ENCODE measurements at regions not wholly inside any gene's neighbourhood (a gene's known extent, or its start where the extent isn't known, plus 50 kb on each side); places are given as distances from the start of the nearest gene placed in this dataset.

GRCh38 chr21:22476214-22476613, 1478.0 kb downstream of the NCAM2 start:
- H3K27me3 ChIP-seq (ENCODE audit: insufficient read depth, low read length) = no peaks in the 10 kb centered on the region
- no peaks in the 10 kb centered on the region for H3K9me2 ChIP-seq (ENCODE audit: insufficient read depth)
- H3K79me2 ChIP-seq (ENCODE audit: insufficient read depth, low read length) = no peaks in the 10 kb centered on the region
- H3K27ac ChIP-seq (ENCODE audit: low read depth, low read length) = no peak overlapping the region
- ChIA-PET CTCF (no interaction called here), RAD21 (ENCODE audit: low non-redundant PET in 1 of 2, low total read pairs in 2 of 2, uncharacterized antibody in 2 of 2, unreplicated experiment in 2 of 2) (no interaction called here), POLR2A (no interaction called here)
- H4K20me1 ChIP-seq (ENCODE audit: insufficient read depth) = no peaks in the 10 kb centered on the region
- no TSS peak for BruUV-seq (replicated peaks)
- no peak overlapping the region for H2AFZ ChIP-seq (ENCODE audit: low read depth, low read length, poor library complexity, severe bottlenecking)
- H3K9ac ChIP-seq (ENCODE audit: low read length) = no peak overlapping the region
- H3K9me3 ChIP-seq (ENCODE audit: control insufficient read depth in 1 of 2, insufficient read depth in 1 of 2, low read depth in 1 of 2, low read length in 2 of 2) = peaks cover 17 to 36% of the 10 kb centered on the region in 2 experiments; a peak in 3 of 4 replicates
- no peaks in the 10 kb centered on the region for H3K36me3 ChIP-seq (ENCODE audit: control insufficient read depth in 1 of 2, insufficient read depth in 2 of 2, low read length in 2 of 2)
- no peak overlapping the region for H3K4me3 ChIP-seq (replicated peaks in 1 of 2; ENCODE audit: low read depth in 1 of 2, low read length in 2 of 2)
- H3K4me2 ChIP-seq (ENCODE audit: low read length) = no peak overlapping the region
- ATAC-seq = no peak
- TF ChIP-seq POLR2A (IDR thresholded peaks at IDR 0.05; ENCODE audit: borderline replicate concordance, extremely low read depth, insufficient read depth, insufficient read length) = no peak
- no peak for TF ChIP-seq MAX (IDR thresholded peaks at IDR 0.05)
- TF ChIP-seq SRF (IDR thresholded peaks at IDR 0.05; ENCODE audit: low read depth) = no peak
- TF ChIP-seq SIN3A (IDR thresholded peaks at IDR 0.05; ENCODE audit: low read depth) = no peak
- no peak for TF ChIP-seq ELF1 (IDR thresholded peaks at IDR 0.05; ENCODE audit: borderline replicate concordance, low read depth)
- TF ChIP-seq CEBPB (IDR thresholded peaks at IDR 0.05; ENCODE audit: low read depth) = no peak
- no peak for TF ChIP-seq EZH2phosphoT487 (IDR thresholded peaks at IDR 0.05; ENCODE audit: borderline replicate concordance)
- no peak for TF ChIP-seq SP1 (IDR thresholded peaks at IDR 0.05; ENCODE audit: low read depth)
- no peak for TF ChIP-seq ATF3 (IDR thresholded peaks at IDR 0.05)
- TF ChIP-seq REST (IDR thresholded peaks at IDR 0.05; ENCODE audit: low read depth) = no peak
- TF ChIP-seq TCF7L2 (IDR thresholded peaks at IDR 0.05; ENCODE audit: borderline replicate concordance, extremely low read depth, insufficient read depth, insufficient read length) = no peak
- TF ChIP-seq ZNF274 (IDR thresholded peaks at IDR 0.05; ENCODE audit: low read depth, low read length) = no peak
- TF ChIP-seq CTCF (IDR thresholded peaks at IDR 0.05 in 2 of 3, conservative IDR thresholded peaks at IDR 0.05 in 1 of 3; ENCODE audit: borderline replicate concordance in 1 of 3, insufficient read depth in 1 of 3, low read depth in 2 of 3, low read length in 2 of 3) = no peak
- TF ChIP-seq POLR2AphosphoS5 (IDR thresholded peaks at IDR 0.05; ENCODE audit: low read depth, low read length) = no peak
- TF ChIP-seq JUND (IDR thresholded peaks at IDR 0.05) = no peak
- no peak for TF ChIP-seq ZFX (IDR thresholded peaks at IDR 0.05)
- no peak for TF ChIP-seq CBX3 (IDR thresholded peaks at IDR 0.05; ENCODE audit: low read depth)
- no peaks in the 10 kb centered on the region for H3K4me1 ChIP-seq (ENCODE audit: control insufficient read depth in 1 of 2, insufficient read depth in 2 of 2, low read length in 2 of 2)
- DNase-seq (ENCODE audit: low read depth, low spot score) = no peak
- intact Hi-C loops (cut with micrococcal nuclease) = no loop called here

All from HCT116 (cell line).